Skin of body (tissue), 1 donor: ENCODE measurements at regions not wholly inside any gene's neighbourhood (a gene's known extent, or its start where the extent isn't known, plus 50 kb on each side); places are given as distances from the start of the nearest gene placed in this dataset.

Experiments
- DNase-seq: peaks from one replicate; lab custom pipeline; 2025; lab: John Stamatoyannopoulos, UW

DNA sequence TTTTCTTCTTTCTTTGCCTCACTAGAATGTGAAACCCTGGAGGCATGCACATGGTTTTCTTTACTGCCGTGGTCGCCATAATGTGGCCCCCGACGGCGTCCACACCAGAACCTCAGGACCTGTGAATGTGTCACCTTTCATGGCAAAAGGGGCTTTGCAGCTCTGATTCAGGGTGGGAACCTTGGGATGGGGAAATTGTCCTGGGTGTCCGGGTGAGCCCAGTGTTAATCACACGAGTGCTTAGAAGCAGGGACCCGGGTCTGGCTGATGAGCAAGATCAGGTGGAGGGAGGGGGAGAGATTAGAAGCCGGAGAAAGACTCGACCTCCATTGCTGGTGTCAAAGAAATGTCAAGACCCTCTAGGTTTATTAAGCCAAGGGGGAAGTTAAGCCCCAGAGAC, 74.7 kb upstream of the SHISAL1 start:
- DNase-seq = no peak

DNA sequence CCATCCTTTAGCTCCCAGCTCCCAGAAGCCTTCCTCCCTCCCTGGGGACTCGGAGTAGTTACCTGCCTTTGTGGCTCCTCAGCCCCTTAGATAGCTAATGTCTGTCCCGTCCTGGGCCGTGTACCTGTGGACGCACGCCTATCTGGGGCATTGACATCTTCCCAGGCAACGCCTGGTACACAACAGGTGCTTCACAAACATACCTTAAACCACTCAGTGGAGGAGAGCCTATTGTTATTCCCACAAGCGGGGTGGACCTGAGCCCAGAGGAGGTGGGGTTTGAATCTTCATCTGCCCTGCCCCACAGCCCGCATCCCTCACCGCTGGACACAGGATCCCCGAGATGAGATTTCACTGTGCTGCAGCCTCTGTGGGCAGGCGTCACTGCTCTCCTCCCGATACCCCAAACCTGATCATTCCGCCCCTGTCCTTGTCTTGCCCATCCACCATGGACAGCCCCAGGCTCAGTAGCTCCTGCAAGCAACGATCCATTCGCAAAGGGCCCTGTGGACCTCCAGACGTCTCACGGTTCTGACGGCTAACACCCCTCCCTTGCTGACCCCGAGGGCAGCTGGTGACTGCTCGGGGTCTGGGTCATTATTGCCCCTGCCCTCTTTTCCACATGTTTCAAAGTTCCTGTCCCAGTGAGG, 73.8 kb upstream of the SHISAL1 start:
- DNase-seq = no peak

GRCh38 chr22:44385781-44386180, 73.0 kb upstream of the SHISAL1 start:
- no peak for DNase-seq

DNA sequence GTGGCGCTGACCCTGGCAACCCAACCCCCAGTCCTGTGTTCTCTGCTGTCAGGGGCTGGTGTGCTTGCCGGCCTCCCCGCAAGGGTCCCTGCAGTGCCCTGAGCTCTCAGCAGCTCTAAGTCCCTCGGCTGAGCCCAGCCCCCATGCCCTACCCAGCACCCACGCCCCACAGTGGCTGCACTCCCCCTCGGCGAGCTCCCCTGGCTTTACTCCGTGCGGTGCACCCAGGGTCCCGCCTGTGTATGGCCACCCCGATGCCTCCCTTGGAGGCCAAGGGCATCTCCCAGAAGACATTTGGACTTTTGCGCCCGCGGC, 72.5 kb upstream of the SHISAL1 start:
- DNase-seq = no peak

DNA sequence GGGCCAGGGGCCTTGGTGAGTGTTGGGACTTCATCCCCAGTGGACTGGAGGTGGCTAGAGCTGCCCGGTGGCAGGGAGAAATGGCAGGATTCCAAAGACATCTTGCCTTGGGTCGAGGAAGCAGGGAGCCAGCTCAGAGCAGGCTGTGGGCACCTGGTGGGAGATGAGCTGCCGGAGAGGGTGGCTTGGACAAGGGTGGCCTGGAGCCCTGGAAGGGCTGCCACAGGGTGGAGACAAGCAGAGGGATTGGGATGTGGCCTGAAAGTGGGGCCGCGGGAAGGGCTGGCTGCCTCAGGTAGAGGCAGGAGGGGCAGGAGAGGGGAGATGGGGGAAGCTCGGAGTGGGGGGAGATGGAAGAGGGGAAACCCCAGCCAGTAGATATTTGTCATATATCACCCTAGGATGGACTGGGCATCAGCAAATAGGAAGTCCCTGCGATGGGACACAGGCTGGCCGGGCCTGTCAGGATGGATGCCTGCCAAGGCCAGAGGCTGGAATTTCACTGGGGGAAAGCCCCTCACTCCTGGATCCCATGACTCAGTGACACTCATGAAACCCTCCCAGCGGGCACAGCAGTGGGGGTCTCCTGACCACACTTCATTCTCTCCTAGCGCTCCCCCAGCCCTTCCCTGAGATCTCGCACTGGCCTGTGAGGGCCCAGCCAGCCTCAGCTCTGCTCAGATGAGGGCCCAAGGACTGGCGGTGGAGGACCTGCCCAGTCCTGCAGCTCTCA, 72.0 kb upstream of the SHISAL1 start:
- DNase-seq = no peak

GRCh38 chr22:44383652-44384562, 71.2 kb upstream of the SHISAL1 start:
- no peak for DNase-seq

- no peak for DNase-seq
Measured at GRCh38 chr22:44383064-44383575, 70.4 kb upstream of the SHISAL1 start.

- DNase-seq = no peak
Measured at GRCh38 chr22:44382116-44383038, 69.6 kb upstream of the SHISAL1 start.

DNA sequence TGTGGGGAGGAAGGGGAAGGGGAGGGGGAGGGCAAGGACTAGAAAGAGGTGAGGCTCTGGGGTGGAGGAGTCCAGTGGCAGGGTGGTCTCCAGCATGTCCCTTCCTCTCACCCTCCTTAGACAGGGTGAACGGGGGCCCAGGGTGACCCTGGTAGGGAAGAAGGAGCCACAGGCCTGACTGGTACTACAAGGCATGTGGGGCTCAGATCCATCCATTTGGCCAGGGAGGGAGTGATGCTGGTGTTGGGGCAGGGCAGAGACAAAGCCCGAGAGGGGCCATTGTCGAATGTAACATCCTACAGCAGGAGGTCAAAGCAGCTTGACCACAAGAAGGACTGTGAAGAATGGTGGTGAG, 69.0 kb upstream of the SHISAL1 start:
- no peak for DNase-seq

DNA sequence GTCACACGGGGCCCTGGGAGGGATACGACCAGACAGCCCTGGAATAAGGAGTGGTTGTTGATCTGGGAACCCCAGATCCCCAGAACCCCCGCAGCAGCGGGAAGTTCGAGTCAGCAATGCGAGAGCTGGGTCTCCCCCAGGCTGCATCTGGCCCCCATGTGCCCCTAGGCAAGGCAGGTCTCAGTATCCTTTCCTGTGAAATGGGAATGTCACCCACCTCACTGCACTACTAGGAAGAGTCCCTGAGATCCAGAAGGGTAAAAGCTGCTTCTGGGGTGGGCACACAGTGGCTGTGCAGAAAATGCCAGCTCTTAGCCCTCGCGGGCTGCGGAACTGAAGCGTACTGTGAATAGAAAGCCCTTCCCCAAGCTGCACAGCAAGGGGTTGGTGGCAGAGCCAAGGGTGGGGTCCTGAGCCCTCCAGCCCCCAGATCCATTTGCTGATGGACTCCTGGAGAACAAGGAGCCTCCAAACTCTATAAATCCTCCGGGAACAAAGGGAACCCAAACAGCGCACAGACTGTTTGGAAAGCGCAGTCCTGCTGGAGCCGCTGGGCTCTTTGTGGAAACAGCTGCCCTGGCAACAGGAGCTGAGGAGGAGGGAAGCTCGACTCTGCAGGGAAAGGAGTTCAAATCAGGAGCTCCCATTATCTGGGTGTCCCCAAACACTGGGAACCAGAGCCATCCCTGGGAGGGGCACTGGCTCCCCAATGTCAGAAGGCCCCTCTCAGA, 68.2 kb upstream of the SHISAL1 start:
- DNase-seq = no peak

- peak; percentile 13 for DNase-seq
Measured at GRCh38 chr22:44379817-44380755, 67.3 kb upstream of the SHISAL1 start.

GRCh38 chr22:44378380-44378779, 65.6 kb upstream of the SHISAL1 start:
- DNase-seq = no peak

- DNase-seq = no peak
Measured at GRCh38 chr22:44375451-44375850, 62.7 kb upstream of the SHISAL1 start.

DNA sequence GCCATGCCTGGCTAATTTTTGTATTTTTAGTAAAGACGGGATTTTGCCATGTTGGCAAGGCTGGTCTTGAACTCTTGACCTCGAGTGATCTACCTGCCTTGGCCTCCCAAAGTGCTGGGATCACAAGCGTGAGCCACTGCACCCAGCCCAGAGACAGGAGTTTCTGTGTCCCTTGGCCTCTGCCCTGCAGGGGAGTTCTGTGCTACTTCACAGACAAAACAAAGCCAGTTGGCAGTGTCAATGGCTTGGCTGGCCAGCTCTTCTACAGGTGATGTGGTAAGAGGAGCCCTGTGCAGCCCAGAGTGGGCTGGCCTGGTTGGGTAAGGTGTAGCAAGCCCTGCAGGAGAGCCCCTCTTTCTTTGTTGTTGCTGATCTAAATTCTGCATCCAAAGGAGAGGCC, 60.5 kb upstream of the SHISAL1 start:
- no peak for DNase-seq

DNA sequence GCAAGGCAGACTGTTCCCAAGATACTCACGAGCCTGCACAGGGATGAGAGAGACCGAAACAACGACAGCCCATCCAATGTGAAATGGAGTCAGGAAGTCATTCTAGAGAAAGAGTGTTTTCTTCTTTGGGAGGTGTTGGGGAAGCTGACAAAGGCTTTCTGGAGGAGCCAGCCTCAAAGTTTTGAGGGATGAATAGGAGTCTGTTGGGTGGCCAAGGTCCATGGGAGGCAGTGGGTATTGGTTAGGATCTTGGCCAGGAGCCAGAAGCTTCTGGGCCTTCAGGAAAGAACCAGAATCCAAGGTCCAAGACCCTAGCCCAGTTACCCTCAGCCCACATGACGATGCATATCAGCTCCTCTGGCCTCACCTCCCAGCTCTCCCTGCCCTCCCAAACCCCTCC, 59.9 kb upstream of the SHISAL1 start:
- DNase-seq = no peak

DNA sequence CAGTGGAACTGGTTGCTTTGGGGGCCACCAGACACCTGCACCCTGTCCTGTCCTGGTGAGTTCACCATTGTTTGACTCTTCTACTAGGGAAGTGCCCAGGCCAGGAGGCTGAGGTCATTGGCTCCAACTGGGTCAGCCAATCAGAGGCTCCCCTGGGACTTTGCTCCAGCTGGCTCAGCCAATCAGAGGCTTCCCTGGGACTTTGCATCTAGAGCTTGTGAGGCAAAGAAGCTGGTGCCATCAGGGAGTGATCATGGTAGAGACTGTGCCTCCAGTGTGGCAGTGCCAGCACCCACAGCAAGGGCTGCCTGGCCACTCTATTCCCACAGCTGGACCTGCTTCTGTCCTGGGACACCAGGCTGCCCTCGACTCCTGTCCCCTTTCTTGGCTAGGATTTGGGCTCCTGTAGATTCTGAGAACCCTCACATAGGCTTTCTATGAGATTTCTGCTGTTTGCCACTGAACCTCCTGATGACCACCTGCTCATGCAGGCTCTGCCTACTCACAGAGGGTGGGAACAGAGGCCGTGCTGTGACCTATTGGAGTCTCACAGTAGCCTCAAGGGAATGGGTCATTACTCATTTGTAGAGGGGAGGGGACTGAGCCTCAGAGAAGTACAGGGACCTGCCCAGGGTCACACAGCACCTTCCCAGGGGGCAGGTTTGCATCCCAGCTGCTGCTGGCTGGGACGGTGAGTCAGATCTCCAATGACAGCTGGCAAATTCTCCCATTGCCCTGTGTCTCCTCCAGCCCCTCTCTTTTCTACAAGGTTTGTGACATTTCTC, 59.2 kb upstream of the SHISAL1 start:
- DNase-seq = no peak

GRCh38 chr22:44369916-44370801, 57.4 kb upstream of the SHISAL1 start:
- DNase-seq = no peak

DNA sequence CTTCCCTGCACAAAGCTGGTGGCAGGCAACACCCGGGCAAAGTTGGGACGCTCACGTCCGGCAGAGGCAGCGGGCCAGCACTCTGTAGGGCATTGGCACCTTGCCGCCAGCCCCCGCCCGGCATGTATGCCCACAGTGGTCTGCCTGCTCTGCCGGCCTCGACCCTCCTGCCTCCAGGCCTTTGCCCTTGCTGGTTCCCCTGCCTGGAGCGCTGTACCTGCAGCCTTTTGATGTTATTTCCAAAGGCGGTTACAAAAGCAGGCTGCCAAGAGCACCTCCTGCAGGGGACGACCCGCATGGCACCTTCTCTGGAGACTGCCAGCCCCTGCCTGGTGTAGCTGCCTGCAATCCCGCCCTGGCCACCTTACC, 56.5 kb upstream of the SHISAL1 start:
- DNase-seq = no peak
